ENCODE measurements at regions not wholly inside any gene's neighbourhood (a gene's known extent, or its start where the extent isn't known, plus 50 kb on each side); places are given as distances from the start of the nearest gene placed in this dataset.

GRCh38 chr5:12284604-12285003 is 380.4 kb upstream of the CTNND2 start:
- H3K4me3 ChIP-seq: no peak overlapping the region
- H3K4me1 ChIP-seq: no peaks in the 10 kb centered on the region
- no peak for DNase-seq (ENCODE audit: extremely low spot score)
- intact Hi-C loops (cut with DNase I): no loop called here
- H3K27ac ChIP-seq (replicated peaks in 1 of 4): no peak overlapping the region
- H3K36me3 ChIP-seq: no peaks in the 10 kb centered on the region
- H3K27me3 ChIP-seq: no peaks in the 10 kb centered on the region
- no peak for TF ChIP-seq POLR2A (IDR thresholded peaks at IDR 0.05; ENCODE audit: low read depth)
- no peak for TF ChIP-seq EP300 (IDR thresholded peaks at IDR 0.05)
- no peak for TF ChIP-seq POLR2AphosphoS5 (IDR thresholded peaks at IDR 0.05)
- no peak for TF ChIP-seq CTCF (IDR thresholded peaks at IDR 0.05)
- WGBS: 71% methylated on average over 1 of the region's 1 CpG
- no peaks in the 10 kb centered on the region for H3K9me3 ChIP-seq

- Histone ChIP-seq H3K4me3 (no peak overlapping the region), H3K4me1 (no peaks in the 10 kb centered on the region), H3K36me3 (no peaks in the 10 kb centered on the region), H3K27ac (replicated peaks in 1 of 4) (no peak overlapping the region), H3K27me3 (no peaks in the 10 kb centered on the region), H3K9me3 (no peaks in the 10 kb centered on the region)
- WGBS: 77% methylated on average over 2 of the region's 2 CpGs
- intact Hi-C loops (cut with DNase I): no loop called here
- DNase-seq (ENCODE audit: extremely low spot score): no peak
- TF ChIP-seq CTCF (IDR thresholded peaks at IDR 0.05) (no peak), POLR2A (IDR thresholded peaks at IDR 0.05; ENCODE audit: low read depth) (no peak), EP300 (IDR thresholded peaks at IDR 0.05) (no peak), POLR2AphosphoS5 (IDR thresholded peaks at IDR 0.05) (no peak)
Observed at GRCh38 chr5:12277504-12278192, 373.4 kb upstream of the CTNND2 start.

- TF ChIP-seq EP300 (IDR thresholded peaks at IDR 0.05) (no peak), POLR2AphosphoS5 (IDR thresholded peaks at IDR 0.05) (no peak), CTCF (IDR thresholded peaks at IDR 0.05) (no peak), POLR2A (IDR thresholded peaks at IDR 0.05; ENCODE audit: low read depth) (no peak)
- Histone ChIP-seq H3K4me3 (no peak overlapping the region), H3K4me1 (no peaks in the 10 kb centered on the region), H3K27ac (replicated peaks in 1 of 4) (no peak overlapping the region), H3K36me3 (no peaks in the 10 kb centered on the region), H3K27me3 (no peaks in the 10 kb centered on the region), H3K9me3 (no peaks in the 10 kb centered on the region)
- intact Hi-C loops (cut with DNase I): no loop called here
- 86% methylated on average over 1 of the region's 1 CpG for WGBS
- DNase-seq (ENCODE audit: extremely low spot score): no peak
Observed at GRCh38 chr5:12274236-12274635, 370.0 kb upstream of the CTNND2 start.

GRCh38 chr5:12272389-12272788 is 368.1 kb upstream of the CTNND2 start:
- intact Hi-C loops (cut with DNase I): no loop called here
- Histone ChIP-seq H3K27ac (replicated peaks in 1 of 4) (no peak overlapping the region), H3K4me1 (no peaks in the 10 kb centered on the region), H3K27me3 (no peaks in the 10 kb centered on the region), H3K9me3 (no peaks in the 10 kb centered on the region), H3K4me3 (no peak overlapping the region), H3K36me3 (no peaks in the 10 kb centered on the region)
- WGBS: 74% methylated on average over 5 of the region's 5 CpGs
- DNase-seq (ENCODE audit: extremely low spot score): no peak
- TF ChIP-seq CTCF (IDR thresholded peaks at IDR 0.05) (no peak), POLR2A (IDR thresholded peaks at IDR 0.05; ENCODE audit: low read depth) (no peak), EP300 (IDR thresholded peaks at IDR 0.05) (no peak), POLR2AphosphoS5 (IDR thresholded peaks at IDR 0.05) (no peak)

GRCh38 chr5:12270914-12271313 is 366.7 kb upstream of the CTNND2 start:
- H3K27ac ChIP-seq (replicated peaks in 1 of 4): no peak overlapping the region
- no peaks in the 10 kb centered on the region for H3K27me3 ChIP-seq
- no peak overlapping the region for H3K4me3 ChIP-seq
- intact Hi-C loops (cut with DNase I): no loop called here
- no peaks in the 10 kb centered on the region for H3K4me1 ChIP-seq
- 53% methylated on average over 1 of the region's 1 CpG for WGBS
- H3K36me3 ChIP-seq: no peaks in the 10 kb centered on the region
- no peak for DNase-seq (ENCODE audit: extremely low spot score)
- no peaks in the 10 kb centered on the region for H3K9me3 ChIP-seq
- TF ChIP-seq EP300 (IDR thresholded peaks at IDR 0.05) (no peak), POLR2A (IDR thresholded peaks at IDR 0.05; ENCODE audit: low read depth) (no peak), POLR2AphosphoS5 (IDR thresholded peaks at IDR 0.05) (no peak), CTCF (IDR thresholded peaks at IDR 0.05) (no peak)

Measured in esophagus muscularis mucosa (tissue), 4 donors.